ENCODE measurements at regions not wholly inside any gene's neighbourhood (a gene's known extent, or its start where the extent isn't known, plus 50 kb on each side); places are given as distances from the start of the nearest gene placed in this dataset.

DNA sequence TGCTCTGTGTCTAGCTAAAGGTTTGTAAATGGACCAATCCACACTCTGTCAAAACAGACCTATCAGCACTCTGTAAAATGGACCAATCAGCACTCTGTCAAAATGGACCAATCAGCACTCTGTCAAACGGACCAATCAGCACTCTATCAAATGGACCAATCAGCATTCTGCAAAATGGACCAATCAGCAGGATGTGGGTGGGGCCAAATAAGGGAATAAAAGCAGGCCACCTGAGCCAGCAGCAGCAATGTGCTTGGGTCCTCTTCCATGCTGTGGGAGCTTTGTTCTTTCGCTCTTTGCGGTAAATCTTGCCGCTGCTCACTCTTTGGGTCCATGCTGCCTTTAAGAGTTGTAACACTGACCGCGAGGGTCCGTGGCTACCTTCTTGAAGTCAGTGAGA is 740.5 kb upstream of the POM121L12 start:
- no peaks in the 10 kb centered on the region for H3K4me1 ChIP-seq (ENCODE audit: insufficient read depth, poor library complexity, severe bottlenecking)
- no peak overlapping the region for H3K27ac ChIP-seq (ENCODE audit: poor library complexity, severe bottlenecking)
- ATAC-seq (ENCODE audit: low read depth) (no peak), DNase-seq (ENCODE audit: low spot score) (no peak)
- no peaks in the 10 kb centered on the region for H3K27me3 ChIP-seq (ENCODE audit: insufficient read depth, poor library complexity, severe bottlenecking)
- H3K4me3 ChIP-seq (ENCODE audit: severe bottlenecking), result no peak overlapping the region
- H3K9me3 ChIP-seq (ENCODE audit: severe bottlenecking), result no peaks in the 10 kb centered on the region
- TF ChIP-seq, protein P1, sequence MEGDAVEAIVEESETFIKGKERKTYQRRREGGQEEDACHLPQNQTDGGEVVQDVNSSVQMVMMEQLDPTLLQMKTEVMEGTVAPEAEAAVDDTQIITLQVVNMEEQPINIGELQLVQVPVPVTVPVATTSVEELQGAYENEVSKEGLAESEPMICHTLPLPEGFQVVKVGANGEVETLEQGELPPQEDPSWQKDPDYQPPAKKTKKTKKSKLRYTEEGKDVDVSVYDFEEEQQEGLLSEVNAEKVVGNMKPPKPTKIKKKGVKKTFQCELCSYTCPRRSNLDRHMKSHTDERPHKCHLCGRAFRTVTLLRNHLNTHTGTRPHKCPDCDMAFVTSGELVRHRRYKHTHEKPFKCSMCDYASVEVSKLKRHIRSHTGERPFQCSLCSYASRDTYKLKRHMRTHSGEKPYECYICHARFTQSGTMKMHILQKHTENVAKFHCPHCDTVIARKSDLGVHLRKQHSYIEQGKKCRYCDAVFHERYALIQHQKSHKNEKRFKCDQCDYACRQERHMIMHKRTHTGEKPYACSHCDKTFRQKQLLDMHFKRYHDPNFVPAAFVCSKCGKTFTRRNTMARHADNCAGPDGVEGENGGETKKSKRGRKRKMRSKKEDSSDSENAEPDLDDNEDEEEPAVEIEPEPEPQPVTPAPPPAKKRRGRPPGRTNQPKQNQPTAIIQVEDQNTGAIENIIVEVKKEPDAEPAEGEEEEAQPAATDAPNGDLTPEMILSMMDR (IDR thresholded peaks at IDR 0.05; ENCODE audit: poor library complexity, severe bottlenecking), result no peak
- H3K36me3 ChIP-seq (ENCODE audit: low read depth), result no peaks in the 10 kb centered on the region

DNA sequence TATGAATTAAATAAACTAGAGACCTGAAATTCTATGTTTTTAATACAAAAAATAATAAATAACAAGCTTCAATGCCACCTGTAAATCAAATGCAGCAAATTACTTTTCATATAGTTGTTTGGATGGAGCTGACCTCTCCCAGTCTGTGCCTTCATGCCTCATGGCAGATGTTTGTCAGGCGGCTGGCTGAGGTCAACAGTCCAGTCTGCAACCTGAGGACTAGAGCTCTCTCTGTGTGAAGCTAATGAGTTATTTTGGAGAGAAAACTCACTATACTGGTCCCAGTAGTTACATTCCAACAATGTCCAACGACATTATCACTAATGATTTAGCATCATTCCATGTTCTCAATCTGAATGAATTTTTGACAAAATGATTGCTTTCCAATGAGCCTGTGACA is 746.2 kb upstream of the POM121L12 start:
- Histone ChIP-seq H3K27ac (ENCODE audit: poor library complexity, severe bottlenecking) (no peak overlapping the region), H3K36me3 (ENCODE audit: low read depth) (no peaks in the 10 kb centered on the region), H3K4me3 (ENCODE audit: severe bottlenecking) (no peak overlapping the region), H3K4me1 (ENCODE audit: insufficient read depth, poor library complexity, severe bottlenecking) (no peaks in the 10 kb centered on the region), H3K9me3 (ENCODE audit: severe bottlenecking) (no peaks in the 10 kb centered on the region), H3K27me3 (ENCODE audit: insufficient read depth, poor library complexity, severe bottlenecking) (no peaks in the 10 kb centered on the region)
- no peak for ATAC-seq (ENCODE audit: low read depth)
- TF ChIP-seq, protein P1 (IDR thresholded peaks at IDR 0.05; ENCODE audit: poor library complexity, severe bottlenecking), result no peak
- DNase-seq (ENCODE audit: low spot score), result no peak

GRCh38 chr7:52287698-52288097 is 747.7 kb upstream of the POM121L12 start:
- Histone ChIP-seq H3K4me3 (ENCODE audit: severe bottlenecking) (no peak overlapping the region), H3K36me3 (ENCODE audit: low read depth) (no peaks in the 10 kb centered on the region), H3K27me3 (ENCODE audit: insufficient read depth, poor library complexity, severe bottlenecking) (no peaks in the 10 kb centered on the region), H3K4me1 (ENCODE audit: insufficient read depth, poor library complexity, severe bottlenecking) (no peaks in the 10 kb centered on the region), H3K9me3 (ENCODE audit: severe bottlenecking) (no peaks in the 10 kb centered on the region), H3K27ac (ENCODE audit: poor library complexity, severe bottlenecking) (no peak overlapping the region)
- no peak for DNase-seq (ENCODE audit: low spot score)
- ATAC-seq (ENCODE audit: low read depth), result no peak
- TF ChIP-seq, protein P1 (IDR thresholded peaks at IDR 0.05; ENCODE audit: poor library complexity, severe bottlenecking), result no peak

DNA sequence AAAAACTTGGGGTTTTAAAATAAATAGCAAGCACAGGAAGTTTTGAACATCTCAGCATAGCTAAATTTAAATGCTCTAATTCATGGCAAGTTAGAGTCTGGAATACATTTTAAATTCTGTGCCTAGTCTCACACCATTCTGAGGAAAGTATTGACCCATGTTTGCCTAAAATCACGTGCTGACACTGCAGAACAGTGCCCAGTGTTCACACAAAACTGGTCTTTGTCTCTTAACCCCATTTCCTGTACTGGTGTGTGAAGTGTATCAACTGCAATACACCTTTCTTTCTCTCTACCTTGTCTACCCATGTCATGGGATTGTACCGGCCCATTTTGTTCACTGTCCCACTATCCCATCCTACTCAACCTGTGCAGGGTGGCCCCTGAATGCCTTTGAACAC is 749.7 kb upstream of the POM121L12 start:
- no peaks in the 10 kb centered on the region for H3K27me3 ChIP-seq (ENCODE audit: insufficient read depth, poor library complexity, severe bottlenecking)
- TF ChIP-seq, protein P1 (IDR thresholded peaks at IDR 0.05; ENCODE audit: poor library complexity, severe bottlenecking), result no peak
- DNase-seq (ENCODE audit: low spot score), result no peak
- H3K4me3 ChIP-seq (ENCODE audit: severe bottlenecking), result no peak overlapping the region
- no peaks in the 10 kb centered on the region for H3K4me1 ChIP-seq (ENCODE audit: insufficient read depth, poor library complexity, severe bottlenecking)
- no peak overlapping the region for H3K27ac ChIP-seq (ENCODE audit: poor library complexity, severe bottlenecking)
- H3K9me3 ChIP-seq (ENCODE audit: severe bottlenecking), result no peaks in the 10 kb centered on the region
- ATAC-seq (ENCODE audit: low read depth), result no peak; the same call in 2 of the 3 replicates
- no peaks in the 10 kb centered on the region for H3K36me3 ChIP-seq (ENCODE audit: low read depth)

GRCh38 chr7:52283335-52283734 is 752.1 kb upstream of the POM121L12 start:
- H3K27ac ChIP-seq (ENCODE audit: poor library complexity, severe bottlenecking), result no peak overlapping the region
- no peak for ATAC-seq (ENCODE audit: low read depth)
- H3K27me3 ChIP-seq (ENCODE audit: insufficient read depth, poor library complexity, severe bottlenecking), result no peaks in the 10 kb centered on the region
- DNase-seq (ENCODE audit: low spot score), result no peak
- H3K4me3 ChIP-seq (ENCODE audit: severe bottlenecking), result no peak overlapping the region
- no peaks in the 10 kb centered on the region for H3K4me1 ChIP-seq (ENCODE audit: insufficient read depth, poor library complexity, severe bottlenecking)
- H3K36me3 ChIP-seq (ENCODE audit: low read depth), result no peaks in the 10 kb centered on the region
- TF ChIP-seq, protein P1 (IDR thresholded peaks at IDR 0.05; ENCODE audit: poor library complexity, severe bottlenecking), result no peak
- H3K9me3 ChIP-seq (ENCODE audit: severe bottlenecking), result no peaks in the 10 kb centered on the region

Measured in RWPE2 (cell line).